ENCODE measurements at regions not wholly inside any gene's neighbourhood (a gene's known extent, or its start where the extent isn't known, plus 50 kb on each side); places are given as distances from the start of the nearest gene placed in this dataset.
A peak's percentile ranks its signal among the peaks of the same experiment; 100 is the strongest.
"Not testable (repeated sequence)": the region's sequence is repeated elsewhere in the genome, so short reads cannot be mapped to it uniquely, and the experiment has no call there.

DNA sequence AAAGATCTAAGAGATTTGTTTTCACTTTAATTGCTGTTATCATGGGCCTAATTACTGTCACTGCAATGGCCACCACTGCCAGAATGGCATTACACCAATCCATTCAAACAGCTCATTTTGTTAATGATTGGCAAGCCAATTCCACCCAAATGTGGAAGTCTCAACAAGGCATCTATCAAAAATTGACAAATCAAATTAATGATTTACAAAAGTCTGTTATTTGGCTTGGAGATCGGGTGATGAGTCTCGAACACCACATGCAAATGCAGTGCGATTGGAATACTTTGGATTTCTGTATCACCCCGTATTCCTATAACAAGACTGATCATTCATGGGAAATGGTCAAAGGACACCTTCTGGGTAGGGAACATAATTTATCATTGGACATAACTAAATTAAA is 568.7 kb upstream of the PTGER4 start:
- not testable (repeated sequence) for DNase-seq

- peak; percentile 65 for DNase-seq
These were observed 570.8 kb upstream of the PTGER4 start for GRCh38 chr5:40108764-40109390.

GRCh38 chr5:40107786-40108185 is 571.9 kb upstream of the PTGER4 start:
- not testable (repeated sequence) for DNase-seq

- peak; percentile 66 for DNase-seq
These were observed 572.9 kb upstream of the PTGER4 start for GRCh38 chr5:40106847-40107246.

- DNase-seq, result no peak
These were observed 581.4 kb upstream of the PTGER4 start for GRCh38 chr5:40098313-40098712.

- no peak for DNase-seq
These were observed 586.2 kb upstream of the PTGER4 start for GRCh38 chr5:40093550-40093949.

DNA sequence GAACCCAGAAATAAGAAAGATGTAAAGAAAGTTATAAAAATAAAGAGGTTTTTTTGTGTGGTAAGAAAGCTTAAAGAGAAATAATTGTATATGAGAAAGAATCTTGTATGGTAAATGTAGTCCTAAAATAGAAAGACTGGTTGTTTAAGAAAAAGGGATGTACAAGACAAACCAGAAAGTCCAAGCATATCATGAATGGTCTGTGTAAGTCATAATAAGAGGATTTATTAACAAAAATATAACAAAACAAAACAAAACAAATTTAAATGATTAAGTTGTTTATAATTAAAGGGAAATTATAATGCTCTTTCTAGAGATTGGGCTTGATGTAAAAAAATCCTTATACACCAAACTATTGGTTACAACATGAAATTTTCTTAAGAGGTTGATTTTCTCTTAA is 590.4 kb upstream of the PTGER4 start:
- DNase-seq, result no peak

DNA sequence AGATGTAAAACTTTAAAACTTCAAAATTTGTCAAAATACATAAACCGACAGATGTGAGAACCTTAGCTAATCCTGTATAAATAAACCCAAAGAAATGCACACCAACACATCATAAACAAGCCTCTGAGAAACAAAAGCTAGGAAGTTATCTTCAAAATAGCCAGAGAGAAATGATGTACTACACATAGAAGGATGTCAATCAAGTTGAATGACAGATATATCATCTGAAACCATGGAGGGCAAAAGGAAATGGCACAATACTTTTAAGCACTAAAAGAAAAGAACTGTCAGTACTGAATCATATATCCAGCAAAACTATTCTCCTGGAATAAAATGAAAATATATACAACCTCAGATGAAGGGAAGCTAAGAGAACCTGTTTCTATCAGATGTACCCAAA is 595.1 kb upstream of the PTGER4 start:
- no peak for DNase-seq

DNA sequence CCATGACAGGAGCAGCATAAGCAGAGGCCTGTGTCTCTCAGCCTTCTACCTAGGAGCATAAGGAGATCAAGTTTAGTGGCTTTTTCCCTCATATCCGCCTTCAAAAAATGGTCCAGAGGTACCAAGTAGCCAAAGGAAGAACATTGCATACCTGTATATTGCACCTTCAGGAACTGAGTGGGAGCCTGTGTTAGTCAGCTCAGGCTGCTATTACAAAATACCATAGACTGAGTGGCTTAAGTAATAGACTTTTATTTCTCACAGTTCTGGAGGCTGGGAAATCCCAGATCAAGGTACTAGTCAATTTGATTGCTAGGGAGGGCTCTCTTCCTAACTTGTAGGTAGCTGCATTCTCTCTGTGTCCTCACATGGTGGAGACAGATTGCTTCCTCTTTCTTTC is 597.4 kb upstream of the PTGER4 start:
- no peak for DNase-seq

GRCh38 chr5:40080191-40080590 is 599.5 kb upstream of the PTGER4 start:
- DNase-seq, result no peak

DNA sequence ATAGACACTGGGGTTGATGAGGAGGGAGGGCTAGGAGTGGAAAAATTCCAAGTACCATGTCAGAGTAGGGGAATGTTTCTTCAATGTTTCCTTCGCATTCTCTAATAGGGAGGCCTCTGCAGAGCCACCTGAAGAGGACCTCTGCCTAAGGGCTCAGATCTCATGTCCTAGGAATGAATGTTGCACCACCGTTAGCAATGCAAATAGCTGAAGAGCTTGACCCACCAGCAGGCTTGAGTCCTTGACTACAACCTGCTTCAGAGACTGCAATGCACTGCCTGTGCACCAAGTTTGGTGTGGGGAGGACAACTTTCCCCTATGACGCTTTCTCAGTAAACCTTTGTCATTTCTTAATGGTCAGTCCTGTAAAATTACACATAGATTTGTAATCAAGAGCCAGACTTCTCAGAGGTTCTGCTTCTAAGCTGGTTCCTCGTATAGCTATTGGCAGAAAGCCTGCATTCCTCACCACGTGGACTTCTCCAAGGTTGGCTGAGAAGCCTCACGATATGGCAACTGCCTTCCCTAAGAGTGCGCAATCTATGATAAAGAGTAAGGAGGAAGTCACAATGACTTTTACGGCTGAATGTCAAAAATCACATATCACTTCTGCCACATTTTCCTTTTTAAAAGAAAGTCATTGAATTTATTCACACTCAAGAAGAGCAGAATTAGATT is 600.7 kb upstream of the PTGER4 start:
- DNase-seq, result no peak

DNA sequence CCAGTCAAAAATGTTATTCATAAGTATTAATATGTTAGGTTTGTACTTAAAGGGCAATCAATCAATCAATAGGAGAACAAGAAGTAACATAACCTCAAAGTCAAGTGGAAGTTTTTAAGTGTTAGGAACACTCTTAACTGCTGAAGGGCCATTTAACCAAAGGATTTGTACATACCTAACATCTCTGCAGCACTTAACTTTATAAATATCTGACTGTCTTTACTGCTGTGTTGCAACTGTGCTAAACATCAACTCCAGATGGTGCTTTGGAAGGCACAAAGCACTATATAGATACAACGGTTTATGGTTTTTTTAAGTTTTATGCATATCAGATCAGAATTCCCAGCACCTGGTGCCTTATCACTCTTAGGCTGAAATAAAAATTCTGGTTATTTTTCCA is 604.9 kb upstream of the PTGER4 start:
- DNase-seq, result no peak

DNA sequence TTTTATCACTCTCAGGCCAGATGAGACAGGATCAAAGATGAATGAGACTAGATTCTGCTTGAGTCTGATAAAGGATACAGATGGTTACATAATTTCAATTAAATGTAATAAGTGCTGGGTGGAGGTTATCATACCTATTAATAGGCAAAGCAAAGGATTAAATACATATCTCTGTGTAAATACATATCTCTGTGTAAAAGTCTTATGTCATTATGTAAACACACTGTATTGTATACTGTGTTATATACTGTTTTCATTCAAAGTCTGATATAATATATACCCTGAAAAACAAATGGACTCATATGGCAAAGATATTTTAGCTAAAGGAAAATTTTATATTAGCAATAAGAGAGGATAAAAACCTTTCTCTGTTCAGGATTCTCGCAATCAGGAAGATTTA is 605.8 kb upstream of the PTGER4 start:
- no peak for DNase-seq

- no peak for DNase-seq
These were observed 607.8 kb upstream of the PTGER4 start for GRCh38 chr5:40071870-40072269.

DNA sequence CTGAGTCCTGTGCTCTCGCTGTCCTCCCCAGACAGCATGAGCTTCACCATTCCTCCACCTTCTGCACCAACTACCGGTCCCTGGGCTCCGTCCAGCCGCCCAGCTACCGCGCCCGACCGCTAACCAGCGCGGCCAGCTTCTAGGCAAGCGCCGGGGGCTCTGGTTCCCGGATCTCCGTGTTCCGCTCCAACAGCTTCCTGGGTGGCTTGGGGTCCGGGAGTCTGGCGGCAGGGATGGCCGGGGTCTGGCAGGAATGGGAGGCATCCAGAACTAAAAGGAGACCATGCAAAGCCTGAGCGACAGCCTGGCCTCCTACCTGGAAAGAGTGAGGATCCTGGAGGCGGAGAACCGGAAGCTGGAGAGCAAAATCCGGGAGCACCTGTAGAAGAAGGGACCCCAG is 613.1 kb upstream of the PTGER4 start:
- no peak for DNase-seq

DNA sequence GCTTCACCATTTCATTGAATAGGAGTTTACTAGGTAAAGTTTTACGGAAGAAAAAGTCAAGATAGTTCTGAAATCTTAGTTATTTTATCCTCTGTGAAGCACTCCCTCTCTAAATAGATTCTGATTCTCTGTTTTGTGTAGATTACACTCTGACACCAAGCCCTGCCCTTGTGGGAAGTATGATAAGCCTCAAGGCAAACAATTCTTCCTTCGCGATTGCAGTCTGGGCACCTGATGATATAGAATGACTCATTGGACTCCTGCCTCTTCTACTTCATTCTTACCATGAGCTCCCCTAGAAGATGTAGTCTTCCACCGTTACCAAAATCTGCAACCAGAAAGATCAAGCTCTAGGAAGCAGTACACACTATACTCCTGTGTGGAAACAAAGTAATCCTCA is 626.9 kb upstream of the PTGER4 start:
- no peak for DNase-seq

DNA sequence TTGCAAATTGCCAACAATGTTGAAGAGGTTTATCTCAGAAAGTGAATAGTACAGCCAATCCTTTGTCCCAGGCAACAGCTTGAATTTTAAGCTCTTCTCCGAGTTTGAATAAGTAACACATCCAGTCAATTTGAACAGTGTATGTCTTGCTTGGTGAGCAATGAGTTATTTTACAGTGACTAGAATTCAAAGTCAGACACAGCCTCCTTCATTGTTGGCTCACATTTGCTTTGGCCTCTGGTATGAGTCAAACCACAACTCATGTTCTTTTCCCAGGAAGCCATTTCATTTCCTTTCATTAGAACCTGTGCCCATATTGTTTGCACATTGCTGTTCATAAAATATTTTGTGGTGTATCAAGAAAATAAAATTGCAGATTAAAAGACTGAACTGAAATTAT is 622.0 kb upstream of the DAB2 start:
- DNase-seq, result no peak

GRCh38 chr5:40045429-40045828 is 620.6 kb upstream of the DAB2 start:
- DNase-seq, result no peak

- no peak for DNase-seq
These were observed 619.1 kb upstream of the DAB2 start for GRCh38 chr5:40043916-40044315.

DNA sequence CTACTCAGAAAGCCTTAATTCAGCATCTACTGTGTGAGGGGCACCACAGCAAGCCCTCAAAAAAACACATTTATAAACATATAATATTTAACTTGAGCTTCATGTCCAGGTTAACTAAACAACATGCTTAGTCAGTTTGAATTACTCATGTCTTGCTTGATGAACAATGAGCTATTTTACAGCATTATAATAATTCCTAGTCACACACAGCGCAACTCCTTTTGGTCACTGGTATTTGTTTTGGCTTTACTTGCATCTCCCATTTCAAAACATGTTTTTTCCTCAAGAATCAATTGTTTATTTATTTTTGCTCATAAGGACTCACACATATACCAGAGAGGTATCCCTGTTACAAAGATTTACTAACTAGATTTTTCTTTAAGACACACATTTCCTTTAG is 616.7 kb upstream of the DAB2 start:
- no peak for DNase-seq

- DNase-seq, result no peak
These were observed 612.9 kb upstream of the DAB2 start for GRCh38 chr5:40037713-40038112.

DNA sequence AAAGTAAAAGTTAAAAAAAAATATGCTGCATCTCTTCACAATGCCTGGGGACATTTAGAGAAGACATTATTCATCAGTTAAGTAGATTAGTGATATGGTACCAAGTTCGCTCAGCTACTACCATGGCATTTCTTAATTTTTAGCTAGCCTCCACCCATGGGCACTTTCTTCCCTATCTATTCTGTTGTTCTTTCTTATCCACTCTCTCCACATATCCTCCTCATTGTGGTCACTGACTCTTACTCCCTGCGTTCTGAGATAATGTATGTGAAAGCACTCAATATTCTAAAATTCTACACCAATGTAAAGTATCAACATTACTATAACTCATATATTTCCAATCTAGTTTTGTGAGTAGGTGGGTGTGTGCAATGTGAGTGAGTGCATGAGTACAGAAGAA is 609.7 kb upstream of the DAB2 start:
- no peak for DNase-seq

GRCh38 chr5:40033411-40033810 is 608.6 kb upstream of the DAB2 start:
- no peak for DNase-seq

DNA sequence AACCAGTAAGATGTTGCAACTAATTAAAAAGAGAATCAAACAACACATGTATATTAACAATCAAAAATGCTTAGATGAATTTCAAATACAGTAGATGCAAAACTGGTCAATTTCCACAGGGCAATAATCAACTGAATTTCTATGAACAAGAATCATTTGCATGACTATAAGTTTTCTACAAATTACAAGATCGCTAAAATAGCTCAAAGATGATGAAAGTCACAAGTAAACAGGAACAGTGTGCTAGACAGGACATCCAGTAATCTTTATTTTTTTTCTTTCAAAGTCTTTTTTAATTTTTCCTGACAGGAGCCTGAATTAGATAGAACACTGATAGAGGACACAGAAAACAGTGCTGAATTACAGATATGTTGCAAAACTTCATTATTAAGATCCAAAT is 608.2 kb upstream of the DAB2 start:
- DNase-seq, result no peak

DNA sequence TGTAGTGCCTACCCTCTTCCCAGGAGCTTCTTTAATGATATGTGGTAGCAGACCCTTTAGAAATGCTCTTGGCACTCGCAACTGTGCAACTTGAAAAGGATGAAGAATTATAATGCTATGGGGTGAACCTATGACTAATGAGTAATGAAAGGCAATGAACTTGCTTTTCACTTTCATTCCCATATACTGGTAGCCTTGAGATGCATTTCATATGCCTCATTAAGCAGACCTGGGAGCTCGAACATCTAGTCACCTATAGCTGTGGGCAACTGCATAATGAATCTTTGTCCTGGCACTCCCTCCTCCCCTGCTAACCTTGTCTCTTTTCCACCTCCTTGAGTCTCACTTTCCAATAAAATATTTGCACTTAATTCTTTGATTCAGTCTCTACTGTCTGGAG is 605.9 kb upstream of the DAB2 start:
- DNase-seq, result no peak
